ENCODE measurements at regions not wholly inside any gene's neighbourhood (a gene's known extent, or its start where the extent isn't known, plus 50 kb on each side); places are given as distances from the start of the nearest gene placed in this dataset.
"Not testable (repeated sequence)": the region's sequence is repeated elsewhere in the genome, so short reads cannot be mapped to it uniquely, and the experiment has no call there.

DNA sequence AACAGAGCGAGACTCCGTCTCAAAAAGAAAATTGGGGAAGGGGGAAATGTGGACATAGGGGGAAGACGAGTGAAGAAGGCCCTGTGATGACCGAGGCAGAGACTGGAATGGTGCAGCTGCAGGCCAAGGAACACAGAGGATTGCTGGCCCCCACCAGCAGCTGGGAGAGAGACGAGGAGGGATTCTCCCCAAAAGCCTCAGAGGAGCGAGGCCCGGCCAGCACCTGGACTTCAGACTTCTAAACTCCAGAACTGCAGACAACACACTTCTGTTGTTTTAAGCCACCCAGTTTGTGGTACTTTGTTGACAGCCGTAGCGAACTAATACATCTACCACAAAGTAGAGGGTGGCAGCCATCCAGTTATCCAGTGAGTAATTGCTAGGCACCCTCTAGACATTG lies 124.6 kb downstream of the ATPSCKMT start:
- no peak for DNase-seq

DNA sequence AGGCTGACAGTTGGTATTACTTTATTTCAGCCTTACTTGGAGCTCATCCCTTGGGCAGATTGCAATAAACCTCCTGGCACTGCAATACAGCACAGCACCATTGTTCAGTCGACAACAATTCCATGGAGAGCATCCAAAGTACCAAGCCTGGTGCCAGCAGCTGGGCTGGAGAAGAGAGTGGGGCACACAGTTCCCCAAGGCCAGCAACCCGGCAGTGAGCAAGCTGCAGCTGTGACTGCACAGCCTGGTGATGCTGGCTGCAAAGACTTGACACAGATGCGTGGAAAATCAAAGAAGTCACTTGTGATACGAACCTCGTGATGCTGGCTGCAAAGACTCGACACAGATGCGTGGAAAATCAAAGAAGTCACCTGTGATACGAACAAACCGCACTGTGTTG lies 125.4 kb downstream of the ATPSCKMT start:
- no peak for DNase-seq

DNA sequence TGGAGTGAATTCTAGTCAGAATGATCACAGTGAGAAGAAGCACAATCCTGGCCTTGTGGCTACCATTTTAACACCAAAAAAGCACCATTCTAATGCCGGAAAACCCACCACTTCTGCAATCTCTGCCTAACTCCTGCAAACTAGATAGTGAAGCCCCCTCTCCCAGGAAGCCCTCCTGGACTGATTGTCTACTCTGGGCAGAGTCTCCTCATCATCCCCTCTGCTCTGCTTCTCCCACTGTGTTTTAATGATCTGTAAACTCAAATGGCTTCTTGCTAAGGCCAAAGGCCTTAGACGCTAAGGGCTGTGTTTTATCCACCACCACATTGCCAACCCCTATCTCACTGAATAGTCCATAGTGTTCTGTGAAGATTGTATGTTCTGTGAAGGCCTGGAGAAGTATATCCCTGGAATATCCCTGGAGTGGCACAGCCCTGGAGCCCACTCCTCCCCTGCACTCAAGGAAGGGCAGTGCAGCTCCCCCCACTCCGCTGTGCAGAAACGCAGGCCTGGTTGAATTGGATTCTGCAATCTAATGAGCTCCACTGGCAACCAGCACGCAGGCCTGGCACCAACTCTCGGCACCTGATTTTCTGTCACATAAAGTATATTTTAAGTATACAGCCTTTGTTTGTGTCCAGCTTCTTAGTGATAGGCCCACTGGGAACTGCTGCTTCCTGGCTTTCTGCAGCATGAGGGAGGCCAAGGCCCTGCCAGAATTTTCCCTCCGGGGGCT lies 126.3 kb downstream of the ATPSCKMT start:
- DNase-seq = no peak

DNA sequence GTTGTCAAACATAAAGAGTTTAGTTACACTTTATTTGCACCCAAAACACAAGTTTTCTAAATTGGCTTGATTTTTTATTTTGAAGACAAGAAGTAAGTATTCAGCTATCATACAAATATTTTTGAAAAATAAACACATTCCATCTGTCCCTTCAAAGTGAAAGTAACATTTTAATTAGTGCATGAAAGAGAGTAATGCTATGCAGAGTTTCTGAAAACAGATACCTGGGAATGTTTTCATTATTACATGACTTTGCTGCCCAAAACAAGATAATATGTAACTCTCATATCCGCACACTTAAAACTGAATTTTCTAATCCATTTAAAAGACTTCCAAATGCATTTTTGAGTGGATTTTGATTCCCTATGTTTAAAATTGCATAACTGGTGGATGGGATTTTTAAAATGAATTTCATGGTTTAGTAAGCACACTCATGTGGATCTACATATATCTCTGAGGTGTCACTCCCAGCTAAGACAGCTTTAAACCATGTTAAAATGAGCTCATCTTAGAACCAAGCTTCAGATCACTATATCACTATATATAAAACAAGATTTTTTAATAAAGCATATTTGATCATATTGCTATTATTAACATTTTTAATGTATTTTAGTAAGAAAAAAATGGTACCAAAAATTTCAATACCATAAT lies 127.5 kb downstream of the ATPSCKMT start:
- DNase-seq = no peak

DNA sequence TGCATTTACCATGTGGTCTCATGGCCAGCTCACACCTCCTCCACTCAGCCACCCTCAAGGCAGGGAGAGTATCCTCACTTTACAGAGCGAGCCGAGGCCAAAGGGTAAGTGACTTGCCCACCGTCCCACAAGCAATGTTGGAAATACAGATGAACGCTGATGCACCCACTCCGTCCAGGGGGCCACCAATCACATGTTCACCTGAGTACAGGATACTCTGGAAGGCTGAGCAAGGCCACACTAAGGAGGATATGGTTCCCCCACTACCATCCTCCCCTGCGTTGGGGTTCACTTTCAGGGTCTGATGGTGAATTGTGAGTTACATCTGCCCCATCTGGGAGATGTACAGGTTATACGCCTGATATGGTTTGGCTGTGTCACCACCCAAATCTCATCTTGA lies 128.8 kb downstream of the ATPSCKMT start:
- no peak for DNase-seq

- no peak for DNase-seq
These were observed 131.5 kb downstream of the ATPSCKMT start for GRCh38 chr5:10118150-10118549.

DNA sequence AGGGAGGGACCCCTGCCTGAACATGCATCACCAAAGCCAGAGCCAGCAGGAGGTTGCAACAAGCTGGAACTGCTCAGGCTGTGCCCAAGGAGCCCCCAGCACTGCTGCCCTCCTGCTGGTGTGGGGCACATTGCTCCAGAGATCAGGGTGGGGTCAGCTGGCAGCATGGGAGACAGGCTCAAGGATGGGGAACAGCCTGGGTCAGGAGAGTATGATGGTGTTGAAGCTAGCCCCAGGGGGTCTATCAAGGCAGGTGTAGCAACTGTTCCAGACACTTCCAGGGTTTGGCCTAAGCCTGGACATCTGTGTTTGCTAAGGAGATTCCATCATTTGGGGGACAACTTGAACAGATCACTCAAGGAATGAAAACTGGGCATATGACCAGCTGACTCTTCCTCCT lies 133.1 kb downstream of the ATPSCKMT start:
- DNase-seq = no peak

- no peak for DNase-seq
These were observed 134.0 kb downstream of the ATPSCKMT start for GRCh38 chr5:10115669-10116068.

DNA sequence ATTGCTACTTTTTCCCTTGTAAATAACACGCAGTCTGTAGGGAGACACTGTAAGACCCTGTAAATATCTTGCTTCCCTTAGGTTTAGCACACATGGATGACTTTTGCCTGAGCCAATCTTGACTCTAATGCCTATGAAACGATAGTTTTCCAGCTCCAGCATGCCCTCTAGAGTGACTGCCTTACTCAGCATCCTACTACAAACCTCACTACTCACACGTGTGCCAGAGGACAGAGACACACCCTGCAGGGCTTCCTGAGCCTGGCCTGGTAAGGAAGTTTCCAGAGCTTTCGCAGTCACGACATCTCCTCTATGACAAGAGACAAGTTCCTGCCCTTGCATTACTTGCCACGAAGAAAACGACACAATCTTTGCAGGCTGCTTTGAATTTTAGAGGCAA lies 138.1 kb downstream of the ATPSCKMT start:
- no peak for DNase-seq

GRCh38 chr5:10110228-10110627 lies 139.5 kb downstream of the ATPSCKMT start:
- DNase-seq = no peak

GRCh38 chr5:10109299-10109698 lies 140.4 kb downstream of the ATPSCKMT start:
- no peak for DNase-seq

GRCh38 chr5:10106806-10107205 lies 142.9 kb downstream of the ATPSCKMT start:
- no peak for DNase-seq

DNA sequence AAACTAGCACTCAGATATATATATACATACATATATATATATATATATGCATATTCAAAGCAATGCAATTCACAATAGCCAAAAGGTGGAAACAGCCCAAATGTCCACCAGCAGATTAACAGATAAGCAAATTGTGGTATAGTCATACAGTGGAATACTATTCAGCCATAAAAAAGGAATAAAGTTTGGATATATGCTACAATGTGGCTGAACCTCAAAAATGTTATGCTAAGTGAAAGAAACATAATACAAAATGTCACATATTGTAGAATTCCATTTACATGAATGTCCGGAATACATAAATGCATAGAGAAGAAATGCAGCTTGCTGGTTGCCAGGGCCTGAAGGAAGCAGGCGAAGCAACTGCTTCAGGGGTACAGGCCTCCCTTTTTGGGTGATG lies 143.4 kb downstream of the ATPSCKMT start:
- DNase-seq = no peak

DNA sequence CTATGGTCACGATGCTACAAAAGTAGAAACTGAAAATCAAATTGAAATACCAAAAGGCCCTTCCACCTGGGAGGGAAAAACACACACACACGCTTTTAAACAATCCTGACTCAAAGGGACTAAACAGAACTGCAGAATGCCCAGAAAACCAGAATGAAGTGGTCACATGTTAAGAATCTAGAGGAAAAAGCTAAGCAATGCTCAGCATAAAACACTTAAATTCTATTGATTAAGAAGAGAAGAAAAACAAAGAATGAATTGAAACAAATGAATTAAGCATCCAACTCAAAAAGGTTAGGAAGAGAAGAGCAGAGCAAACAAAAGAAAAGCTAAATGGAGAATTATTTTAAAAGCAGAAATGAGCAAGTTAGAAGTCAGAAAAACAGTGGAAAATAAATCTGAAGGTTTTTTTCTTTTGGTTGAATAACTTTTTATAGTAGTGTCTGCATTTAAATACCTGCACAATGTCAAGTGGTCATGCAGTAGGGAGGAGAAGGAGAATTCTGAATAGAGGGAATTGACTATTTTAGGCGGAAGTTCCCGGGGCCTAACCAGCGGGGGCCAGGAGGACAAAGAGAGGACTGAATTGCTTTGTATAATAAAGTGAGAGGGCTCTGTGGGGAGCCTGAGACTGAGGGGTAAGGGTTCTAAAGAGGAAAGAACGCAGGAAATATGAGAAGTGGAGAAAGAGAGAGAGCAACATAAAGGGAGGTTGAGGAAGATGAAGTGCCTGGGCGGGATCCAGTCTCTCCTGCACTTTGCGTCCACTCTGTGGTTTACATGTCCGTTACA lies 146.8 kb downstream of the ATPSCKMT start:
- DNase-seq = no peak

DNA sequence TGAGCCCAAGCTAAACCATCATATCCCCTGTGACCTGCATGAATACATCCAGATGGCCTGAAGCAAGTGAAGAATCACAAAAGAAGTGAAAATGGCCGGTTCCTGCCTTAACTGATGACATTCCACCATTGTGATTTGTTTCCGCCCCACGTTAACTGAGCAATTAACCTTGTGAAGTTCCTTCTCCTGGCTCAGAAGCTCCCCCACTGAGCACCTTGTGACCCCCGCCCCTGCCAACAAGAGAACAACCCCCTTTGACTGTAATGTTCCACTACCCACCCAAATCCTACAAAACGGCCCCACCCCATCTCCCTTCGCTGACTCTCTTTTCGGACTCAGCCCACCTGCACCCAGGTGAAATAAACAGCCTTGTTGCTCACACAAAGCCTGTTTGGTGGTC lies 147.5 kb downstream of the ATPSCKMT start:
- not testable (repeated sequence) for DNase-seq

DNA sequence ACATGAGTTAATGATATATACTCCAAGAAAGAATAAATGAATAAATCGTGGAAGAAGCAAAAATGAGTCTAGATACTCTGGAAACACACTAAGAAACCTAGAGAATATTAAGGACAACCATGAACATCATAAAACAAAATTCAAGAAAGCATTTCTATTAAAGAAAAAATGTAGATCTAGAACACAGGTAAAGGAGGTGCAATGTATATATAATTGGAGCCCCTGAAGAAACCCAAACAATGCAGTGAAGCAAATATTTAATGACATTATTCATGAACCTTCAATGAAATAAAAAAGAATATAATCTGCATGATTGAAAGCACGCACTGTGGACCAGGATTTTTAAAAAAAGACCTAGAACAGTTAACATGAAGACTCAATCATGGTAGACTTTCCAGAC lies 150.1 kb downstream of the ATPSCKMT start:
- DNase-seq = no peak

DNA sequence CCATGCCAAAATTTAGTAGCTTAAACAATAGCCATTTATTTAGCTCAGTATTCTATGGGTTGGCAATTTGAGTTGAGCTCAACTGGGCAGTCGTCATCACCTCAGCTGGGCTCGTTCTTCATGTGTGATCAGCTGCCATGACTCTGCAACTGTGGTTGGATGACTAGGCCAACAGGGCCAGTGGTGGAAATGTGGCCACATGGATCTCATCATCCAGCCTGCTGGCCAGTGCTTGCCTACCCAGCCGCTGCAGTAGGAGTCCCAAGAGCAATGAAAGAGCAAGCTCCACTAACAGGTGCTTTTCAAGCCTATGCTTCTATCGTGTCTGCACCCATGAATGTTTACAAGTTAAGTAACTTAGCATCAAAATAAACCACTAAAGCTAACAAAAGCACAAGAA lies 158.0 kb downstream of the ATPSCKMT start:
- no peak for DNase-seq

DNA sequence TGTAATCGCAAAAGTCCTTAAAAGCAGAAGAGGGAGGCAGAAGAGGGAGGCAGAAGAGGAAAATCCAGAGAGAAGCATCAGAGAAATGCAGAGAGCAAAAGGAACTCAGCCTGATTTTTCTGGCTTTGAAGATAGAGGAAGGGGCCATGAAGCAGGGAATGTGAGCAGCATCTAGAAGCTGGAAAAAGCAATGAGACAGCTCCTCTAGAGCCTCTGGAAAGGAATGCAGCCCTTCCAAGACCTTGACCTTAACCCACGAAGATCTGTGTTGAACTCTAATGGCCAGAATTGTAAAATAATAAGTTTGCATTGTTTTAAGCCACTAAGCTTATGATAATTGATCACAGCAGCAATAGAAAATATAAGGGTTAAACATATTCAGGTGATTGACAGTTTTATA lies 159.6 kb downstream of the ATPSCKMT start:
- DNase-seq = no peak

DNA sequence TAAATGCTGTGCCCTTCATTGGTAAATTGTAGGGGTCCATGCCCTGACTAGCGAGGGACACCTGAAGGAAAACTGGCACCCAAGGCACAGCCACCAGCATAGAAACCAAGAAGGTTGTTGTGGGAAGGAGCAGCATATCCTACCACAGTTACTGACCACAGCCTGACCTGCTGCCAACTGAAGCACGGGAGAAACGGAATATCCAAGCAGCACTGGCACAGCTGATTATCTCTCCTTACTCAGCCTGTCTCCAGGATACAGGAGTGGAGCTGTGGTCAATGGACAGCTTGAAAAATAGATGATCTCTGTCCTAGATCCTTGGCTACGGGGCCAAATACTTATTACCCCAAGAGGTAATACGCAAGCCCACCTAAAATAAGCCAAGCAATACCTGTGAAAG lies 164.5 kb downstream of the ATPSCKMT start:
- DNase-seq = no peak

DNA sequence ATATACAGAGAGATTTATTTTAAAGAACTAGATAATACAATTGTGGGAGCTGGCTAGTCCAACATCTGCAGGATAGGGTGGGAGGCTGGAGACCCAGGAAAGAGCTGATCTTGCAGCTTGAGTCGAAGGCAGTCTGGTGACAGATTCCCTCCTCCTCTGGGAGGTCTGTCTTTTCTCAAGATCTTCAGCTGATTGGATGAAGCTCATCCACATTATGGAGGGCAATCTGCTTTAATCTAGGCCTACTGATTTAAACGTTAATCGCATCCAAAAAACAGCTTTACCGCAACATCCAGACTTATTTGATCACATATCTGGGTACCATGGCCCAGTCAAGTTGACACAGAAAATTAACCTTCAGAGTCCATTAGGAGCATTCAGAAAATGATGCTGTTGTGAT lies 168.1 kb downstream of the ATPSCKMT start:
- no peak for DNase-seq

DNA sequence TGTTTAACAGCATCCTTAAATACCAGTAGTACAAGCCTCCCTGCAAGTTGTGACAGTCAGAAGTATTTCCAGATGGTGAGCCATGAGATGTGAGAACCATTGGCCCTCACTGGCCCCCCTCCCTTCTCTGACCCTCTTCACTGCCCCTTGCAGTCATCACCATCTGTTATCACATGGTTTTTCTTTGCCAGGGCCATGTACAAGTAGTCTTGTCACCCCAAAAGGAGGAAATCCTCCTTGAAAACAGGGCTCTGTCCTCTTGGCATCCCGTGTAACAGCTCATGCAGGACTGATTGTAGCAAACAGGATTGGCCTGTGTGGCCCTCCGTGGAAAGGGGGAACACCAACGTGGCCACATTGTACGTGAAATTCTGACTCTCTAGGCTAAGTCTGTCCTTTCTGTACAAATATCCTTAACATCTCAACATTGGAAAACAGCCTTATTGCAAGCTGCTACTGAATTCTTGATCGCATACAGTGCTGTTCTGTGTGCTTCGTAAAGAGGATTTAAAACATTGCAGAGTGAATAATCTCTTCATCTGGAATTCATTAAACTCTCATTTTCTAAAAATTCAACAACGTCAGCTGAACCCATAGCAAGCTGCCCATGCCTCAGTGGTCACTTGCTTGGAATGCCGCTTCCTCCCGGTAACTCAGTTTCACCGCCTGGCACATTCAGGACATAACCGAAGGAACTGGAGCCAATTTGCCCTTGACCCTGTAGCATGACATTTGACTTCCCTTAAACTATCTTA lies 171.7 kb downstream of the ATPSCKMT start:
- DNase-seq = no peak

DNA sequence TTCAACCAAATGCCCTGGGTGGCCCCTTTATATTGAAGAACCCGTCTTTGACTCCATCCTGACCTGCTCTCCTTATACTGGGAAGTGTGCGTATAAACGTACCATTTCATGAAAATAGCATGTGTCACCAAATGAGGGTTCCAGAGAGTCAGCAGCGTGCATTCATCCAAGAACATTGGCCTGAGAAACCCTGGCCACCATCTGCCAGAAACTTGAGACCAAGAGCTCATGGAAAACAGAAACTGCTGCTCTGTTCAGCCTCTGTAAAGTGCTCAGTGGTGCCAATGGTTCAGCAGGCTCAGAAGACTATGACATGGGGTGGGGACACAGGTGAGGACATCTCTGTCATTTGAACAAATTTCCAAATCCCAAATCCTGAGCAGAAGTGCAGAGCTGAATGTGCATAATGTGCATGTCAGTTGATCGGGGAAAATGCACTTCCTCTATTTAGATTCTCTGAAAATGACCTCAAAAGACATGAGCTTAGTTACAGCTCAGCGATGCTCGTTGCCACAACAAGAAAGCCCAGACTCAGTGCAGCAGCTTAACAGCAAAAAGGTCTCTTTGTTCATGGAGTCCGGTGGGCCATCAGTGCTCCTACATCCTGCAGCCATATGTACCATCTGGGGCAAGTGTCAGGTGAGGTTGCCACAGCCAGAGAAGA lies 176.1 kb downstream of the ATPSCKMT start:
- DNase-seq = no peak
